Mucosa of gallbladder (tissue), 1 donor: ENCODE measurements at regions not wholly inside any gene's neighbourhood (a gene's known extent, or its start where the extent isn't known, plus 50 kb on each side); places are given as distances from the start of the nearest gene placed in this dataset.

Source experiments
- DNase-seq: peaks from one replicate; pipeline ENCODE4 v3.0.0-alpha.2; 2020; ENCODE audit warnings: low spot score
- donor health status: DM: no; HTN: no; CAD: no.

- no peak for DNase-seq
Observed at GRCh38 chr5:62980884-62981283, 402.3 kb downstream of the LRRC70 start.

GRCh38 chr5:62979472-62979871, 400.9 kb downstream of the LRRC70 start:
- no peak for DNase-seq

- no peak for DNase-seq
Observed at GRCh38 chr5:62977661-62978060, 399.0 kb downstream of the LRRC70 start.

- DNase-seq = no peak
Observed at GRCh38 chr5:62974623-62975022, 396.0 kb downstream of the LRRC70 start.

- no peak for DNase-seq
Observed at GRCh38 chr5:62969409-62970120, 390.9 kb downstream of the LRRC70 start.

GRCh38 chr5:62964428-62964827, 385.8 kb downstream of the LRRC70 start:
- no peak for DNase-seq

- no peak for DNase-seq
Observed at GRCh38 chr5:62960781-62961180, 382.2 kb downstream of the LRRC70 start.

GRCh38 chr5:62956597-62956996, 378.0 kb downstream of the LRRC70 start:
- no peak for DNase-seq

GRCh38 chr5:62954578-62954977, 376.0 kb downstream of the LRRC70 start:
- DNase-seq = no peak

- DNase-seq = no peak
Observed at GRCh38 chr5:62948301-62948700, 369.7 kb downstream of the LRRC70 start.

- DNase-seq = no peak
Observed at GRCh38 chr5:62942384-62942783, 363.8 kb downstream of the LRRC70 start.

- no peak for DNase-seq
Observed at GRCh38 chr5:62938927-62939326, 360.3 kb downstream of the LRRC70 start.

- peak; percentile 31 for DNase-seq
Observed at GRCh38 chr5:62937661-62938558, 359.3 kb downstream of the LRRC70 start.

- no peak for DNase-seq
Observed at GRCh38 chr5:62935660-62936059, 357.0 kb downstream of the LRRC70 start.

GRCh38 chr5:62934319-62934718, 355.7 kb downstream of the LRRC70 start:
- DNase-seq = no peak

- no peak for DNase-seq
Observed at GRCh38 chr5:62933261-62933660, 354.6 kb downstream of the LRRC70 start.

- no peak for DNase-seq
Observed at GRCh38 chr5:62931153-62931950, 352.7 kb downstream of the LRRC70 start.

GRCh38 chr5:62922191-62922590, 343.6 kb downstream of the LRRC70 start:
- DNase-seq = no peak

GRCh38 chr5:62920856-62921255, 342.2 kb downstream of the LRRC70 start:
- no peak for DNase-seq

GRCh38 chr5:62909326-62909725, 330.7 kb downstream of the LRRC70 start:
- no peak for DNase-seq

- no peak for DNase-seq
Observed at GRCh38 chr5:62902126-62902525, 323.5 kb downstream of the LRRC70 start.

- DNase-seq = no peak
Observed at GRCh38 chr5:62900976-62901375, 322.4 kb downstream of the LRRC70 start.
